NCI-H1092 treated with DMSO at 0.1 percent for 48 hours (cell line): ENCODE measurements at regions not wholly inside any gene's neighbourhood (a gene's known extent, or its start where the extent isn't known, plus 50 kb on each side); places are given as distances from the start of the nearest gene placed in this dataset.

ENCODE experiments used
- DNase-seq: peaks from one replicate; lab custom pipeline; 2025; lab: John Stamatoyannopoulos, UW

DNA sequence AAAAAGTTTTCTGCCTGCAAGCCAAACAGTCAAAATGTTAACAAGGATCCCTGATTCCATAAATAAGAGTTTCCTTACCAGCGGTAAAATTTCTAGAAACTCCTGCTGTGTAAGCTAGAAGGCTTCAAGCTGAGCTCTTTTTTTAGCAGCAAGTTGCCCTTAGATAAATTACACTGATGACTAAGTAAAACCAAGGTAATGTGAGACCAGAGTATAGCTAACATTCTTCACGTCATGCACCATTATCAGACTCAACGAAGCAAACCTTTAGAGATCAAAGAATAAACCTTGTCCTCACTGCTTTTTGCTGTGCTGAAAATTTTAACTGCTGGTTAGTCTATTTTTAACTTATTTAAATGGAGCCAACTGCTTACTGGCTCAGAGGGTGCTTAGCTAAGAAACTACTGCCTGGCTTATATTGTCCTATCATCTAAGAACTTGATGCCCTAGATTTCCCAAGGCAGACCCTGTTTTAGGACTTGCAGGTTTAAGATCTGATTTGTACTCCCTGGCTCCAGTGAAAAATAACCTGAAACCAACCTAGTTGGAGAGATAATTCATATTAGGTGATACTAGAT, 900.7 kb downstream of the JRKL start:
- DNase-seq: no peak

DNA sequence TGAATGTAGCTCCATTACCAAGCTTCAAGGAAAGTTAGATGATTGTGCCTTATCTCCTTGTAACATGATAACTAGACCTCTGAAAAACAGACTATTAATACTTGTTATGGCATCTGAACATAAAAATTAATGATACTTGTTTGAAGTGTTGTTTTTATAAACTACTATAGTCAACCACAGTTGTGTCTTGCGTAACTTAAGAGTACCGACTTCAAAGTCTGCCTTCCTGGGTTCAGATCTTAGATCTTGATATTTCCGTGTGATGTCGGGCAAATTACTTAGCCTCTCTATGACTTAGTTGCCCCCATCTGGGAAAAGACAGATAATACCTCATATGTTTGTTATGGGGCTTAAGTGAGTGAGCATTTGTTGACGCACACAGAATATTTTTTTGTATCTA, 906.5 kb downstream of the JRKL start:
- DNase-seq: no peak

DNA sequence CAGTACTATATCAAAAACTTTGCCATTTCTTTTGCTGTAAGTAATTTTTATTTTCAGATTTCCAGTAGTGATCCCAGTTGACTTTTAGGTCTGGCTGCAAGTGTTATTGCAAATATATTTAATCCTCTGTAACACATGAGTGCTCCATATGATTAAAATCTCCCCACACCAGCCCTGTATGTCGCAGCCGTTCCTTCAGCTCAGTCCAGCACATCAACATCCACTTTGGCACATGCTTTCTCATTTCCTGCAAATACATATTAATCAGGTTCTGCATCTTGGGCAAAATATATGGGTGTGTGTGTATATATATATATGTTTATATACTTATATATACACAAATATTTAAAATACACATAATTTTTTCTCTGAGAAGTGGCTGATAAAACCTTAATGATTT, 919.5 kb downstream of the JRKL start:
- no peak for DNase-seq

DNA sequence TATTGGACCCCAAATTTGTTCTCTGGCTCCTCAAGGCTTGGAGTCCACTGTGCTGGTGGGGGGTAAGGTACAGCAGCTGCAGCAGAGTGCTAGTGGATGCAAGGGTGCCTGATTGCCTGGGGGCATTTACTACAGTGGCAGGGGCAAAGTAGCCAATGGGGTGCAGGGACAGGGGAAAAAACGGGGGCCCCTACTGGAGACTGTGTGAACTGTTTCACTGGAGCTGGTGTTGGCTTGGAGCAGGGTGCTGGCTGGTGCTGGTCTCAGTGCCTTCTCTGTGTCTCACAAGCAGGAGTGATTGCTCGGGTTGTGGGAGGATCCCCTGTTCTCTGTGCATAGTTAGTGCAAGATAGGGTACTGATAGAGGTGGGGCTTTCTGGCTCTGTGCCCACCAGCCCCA, 935.9 kb downstream of the JRKL start:
- DNase-seq: no peak

DNA sequence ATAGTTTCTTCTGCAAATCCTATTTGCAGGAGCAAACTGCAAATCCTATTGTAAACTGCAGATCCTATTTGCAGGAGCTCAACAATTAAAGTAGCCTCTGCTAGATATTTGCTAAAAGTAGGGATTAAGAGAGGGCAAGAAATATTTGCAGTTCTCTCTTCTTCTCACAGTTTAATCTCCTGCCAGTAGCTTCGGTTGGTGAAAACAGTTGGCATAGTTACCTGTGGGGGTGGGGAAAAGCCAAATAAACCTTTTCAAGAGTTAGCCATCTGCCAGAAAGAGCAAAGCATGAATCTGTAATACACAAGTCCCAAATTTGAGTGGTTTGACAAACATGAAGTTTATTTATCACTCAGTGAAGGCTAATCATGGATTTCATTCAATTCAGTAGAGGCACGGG, 942.5 kb downstream of the JRKL start:
- DNase-seq: peak; percentile 19

DNA sequence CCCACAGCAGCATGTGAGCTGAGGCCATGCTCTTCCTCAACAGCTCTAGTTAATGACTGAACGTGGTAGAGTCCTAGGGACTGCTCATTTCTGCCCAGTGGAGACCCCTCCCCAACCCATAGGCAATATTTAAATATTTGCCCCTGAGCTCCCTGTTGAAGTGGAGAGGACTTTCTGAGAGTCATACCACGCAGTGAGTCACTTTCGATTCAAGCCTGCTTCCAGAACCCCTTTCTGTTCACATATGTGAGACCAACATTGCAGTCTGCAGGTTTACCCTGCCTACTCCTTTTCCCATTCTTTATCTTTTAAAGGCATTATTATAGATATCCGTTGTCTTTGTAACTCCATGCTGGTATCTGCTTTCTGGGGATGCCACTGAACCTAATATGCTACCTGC, 946.3 kb downstream of the JRKL start:
- no peak for DNase-seq

DNA sequence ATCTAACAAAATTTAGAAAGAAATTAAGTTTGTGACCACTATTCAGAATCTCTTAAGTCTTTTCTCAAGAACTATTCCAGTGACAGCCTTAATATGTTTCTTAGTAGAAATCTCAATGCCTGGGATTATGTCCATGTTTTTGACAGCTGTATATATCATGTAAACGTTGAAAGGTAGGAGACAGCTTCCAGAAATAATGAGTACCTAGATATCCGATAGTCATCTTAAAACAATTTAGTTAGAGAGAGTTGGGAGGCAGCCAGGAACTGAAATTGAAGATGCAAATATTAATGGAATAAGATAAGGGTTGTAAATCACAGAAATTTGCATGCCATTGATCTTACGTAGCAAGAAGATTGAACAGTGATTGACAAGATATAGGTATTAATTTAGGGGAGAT, 955.2 kb downstream of the JRKL start:
- DNase-seq: no peak

DNA sequence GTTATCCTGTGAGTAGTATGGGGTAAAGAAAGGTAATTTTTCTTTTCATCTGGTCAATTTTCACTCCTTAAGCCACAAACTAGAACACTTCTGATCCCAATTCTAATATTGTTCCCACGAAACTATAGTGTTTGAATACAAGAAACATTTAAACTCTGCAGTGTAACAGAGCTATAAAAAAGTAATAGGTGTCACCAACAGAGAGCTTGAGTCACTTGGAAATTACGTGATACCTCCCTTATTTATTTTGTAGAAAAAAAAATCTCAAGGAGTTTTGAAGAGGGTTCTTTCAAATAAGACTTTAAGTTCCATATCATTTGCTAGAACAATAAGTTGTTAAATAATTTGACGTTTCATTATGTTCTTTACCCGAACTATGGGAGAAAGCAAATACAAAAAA, 959.4 kb downstream of the JRKL start:
- no peak for DNase-seq

DNA sequence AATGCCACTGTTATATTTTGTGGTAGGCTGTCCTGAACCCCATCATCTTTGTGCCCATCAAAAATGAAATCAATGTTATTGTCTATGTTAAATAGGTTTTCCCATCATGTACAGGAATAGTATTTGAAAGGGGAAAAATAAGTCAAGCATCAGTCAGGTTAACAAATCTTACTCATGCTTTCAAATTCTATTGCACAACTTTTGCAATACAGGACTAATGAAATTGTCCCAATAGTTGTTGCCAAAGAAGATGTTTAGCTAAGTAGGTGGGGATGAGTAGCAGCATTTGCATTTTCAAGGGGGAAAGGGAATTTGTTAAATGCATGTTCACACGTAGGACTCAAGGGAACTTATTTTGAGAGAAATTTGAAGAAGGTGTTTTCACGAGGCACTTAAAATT, 962.1 kb downstream of the JRKL start:
- DNase-seq: no peak

DNA sequence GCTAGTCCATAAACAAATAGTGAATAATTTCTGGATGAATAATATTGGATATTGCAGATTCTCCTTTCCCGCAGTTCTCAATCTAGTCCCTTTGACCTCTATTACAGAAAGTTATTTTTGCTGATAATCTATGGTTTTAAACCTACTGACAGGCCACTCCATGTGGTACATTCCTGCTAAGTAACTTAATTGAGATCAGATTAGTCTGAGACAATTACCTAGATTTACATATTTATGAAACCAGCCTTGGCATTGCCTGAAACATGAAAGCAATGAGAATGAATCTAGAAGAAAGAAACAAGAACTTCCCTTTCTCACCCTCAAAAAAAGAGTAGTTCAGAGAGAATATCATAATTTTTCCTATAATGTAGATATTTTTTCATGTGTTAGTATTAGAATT, 964.2 kb downstream of the JRKL start:
- no peak for DNase-seq

DNA sequence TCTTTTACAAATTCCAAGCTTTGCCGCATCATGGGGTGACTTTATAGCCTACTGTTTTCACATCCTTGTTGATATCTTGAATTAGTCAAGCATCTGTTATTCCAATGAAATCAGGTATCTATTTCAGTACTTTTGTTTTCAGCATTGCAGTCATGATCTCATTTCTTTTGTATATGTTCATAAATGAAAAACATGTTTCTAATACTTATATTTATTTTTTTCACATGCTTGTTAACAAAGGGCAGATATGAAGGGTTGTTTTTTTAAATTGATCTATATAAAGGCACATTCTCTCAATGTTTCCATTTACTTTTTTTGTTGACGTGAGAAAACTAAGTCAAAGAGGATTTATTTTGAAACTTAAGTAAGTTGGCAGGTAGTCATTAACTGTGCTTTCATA, 964.8 kb downstream of the JRKL start:
- no peak for DNase-seq

DNA sequence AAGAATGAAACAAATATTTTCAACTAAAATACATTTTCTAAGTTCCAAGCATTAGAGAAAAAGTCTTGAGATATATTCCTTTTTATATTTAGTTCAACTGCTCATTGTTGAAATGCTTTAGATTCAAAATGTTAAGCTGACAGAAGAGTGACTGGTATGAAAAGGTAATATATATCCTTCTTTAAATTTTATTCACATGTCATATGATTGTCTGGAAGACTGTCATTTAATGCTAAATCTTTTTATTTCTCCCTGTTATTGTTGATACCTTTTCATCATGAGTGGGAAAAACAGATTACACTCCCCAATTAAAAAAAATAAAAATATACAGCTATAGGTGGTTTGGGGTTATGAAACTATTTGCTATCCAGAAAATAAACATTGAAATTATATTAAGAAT, 965.4 kb downstream of the JRKL start:
- no peak for DNase-seq

DNA sequence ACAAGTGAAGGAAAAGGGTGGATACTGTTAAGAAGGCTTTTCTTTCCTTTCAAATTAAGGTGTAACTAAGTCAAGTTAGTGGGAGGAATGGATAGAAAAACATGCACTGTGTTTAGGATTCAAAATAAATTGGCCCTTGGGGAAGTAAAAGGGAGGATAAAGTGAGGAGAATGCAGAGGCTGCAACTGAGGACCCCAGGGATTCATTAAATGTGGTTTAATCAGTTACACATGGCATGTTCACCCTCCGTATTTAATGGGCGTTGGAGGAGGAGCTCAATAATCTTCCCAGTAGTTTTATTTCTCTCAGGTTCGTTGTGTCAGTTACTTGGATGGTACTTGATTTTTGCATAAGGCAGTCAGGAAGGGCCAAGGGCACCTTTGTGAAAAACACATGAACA, 966.3 kb downstream of the JRKL start:
- DNase-seq: no peak

DNA sequence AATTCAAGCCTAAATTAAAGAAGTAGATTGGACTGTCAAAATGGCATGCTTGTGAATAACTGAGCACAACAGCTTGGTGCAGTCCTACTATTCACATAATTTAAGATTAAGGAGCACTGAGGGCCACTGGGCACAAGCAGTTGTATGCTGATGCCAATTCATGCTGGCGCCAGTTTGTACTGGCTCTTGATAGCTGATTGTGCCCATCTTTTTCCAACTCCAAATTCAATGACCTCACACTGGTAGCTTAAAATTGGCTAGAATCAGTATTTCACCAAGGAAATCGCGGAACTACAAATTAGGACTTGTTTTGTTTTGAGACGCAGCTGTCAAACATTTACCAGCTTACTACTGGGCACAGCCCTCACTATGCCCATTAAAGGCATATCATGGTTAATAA, 969.2 kb downstream of the JRKL start:
- DNase-seq: no peak

DNA sequence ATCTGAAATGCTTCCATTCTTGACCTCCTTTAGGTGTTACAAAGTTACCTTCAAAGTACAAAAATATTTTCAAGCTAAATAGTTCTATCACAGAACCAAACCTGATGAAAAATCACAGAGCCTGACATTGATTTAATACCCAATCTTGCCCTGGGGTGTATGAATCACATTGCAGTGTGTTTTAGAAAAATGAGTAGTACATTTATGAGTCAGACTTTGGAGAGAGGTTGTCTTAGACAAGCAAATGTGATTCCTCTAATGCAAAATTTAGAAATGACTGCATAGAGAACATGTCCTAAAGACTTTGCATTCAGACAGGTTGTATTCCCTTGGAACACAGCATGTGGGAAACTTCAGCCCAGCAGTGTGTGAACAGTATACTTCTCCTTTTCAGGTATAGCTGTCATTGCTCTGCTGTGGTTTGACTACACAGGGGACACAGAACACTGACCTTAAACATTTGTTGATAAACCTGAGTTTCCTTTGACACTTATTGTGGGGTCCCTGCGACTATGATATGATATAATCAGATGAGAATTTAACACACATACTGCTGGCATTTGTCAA, 972.1 kb downstream of the JRKL start:
- DNase-seq: no peak

DNA sequence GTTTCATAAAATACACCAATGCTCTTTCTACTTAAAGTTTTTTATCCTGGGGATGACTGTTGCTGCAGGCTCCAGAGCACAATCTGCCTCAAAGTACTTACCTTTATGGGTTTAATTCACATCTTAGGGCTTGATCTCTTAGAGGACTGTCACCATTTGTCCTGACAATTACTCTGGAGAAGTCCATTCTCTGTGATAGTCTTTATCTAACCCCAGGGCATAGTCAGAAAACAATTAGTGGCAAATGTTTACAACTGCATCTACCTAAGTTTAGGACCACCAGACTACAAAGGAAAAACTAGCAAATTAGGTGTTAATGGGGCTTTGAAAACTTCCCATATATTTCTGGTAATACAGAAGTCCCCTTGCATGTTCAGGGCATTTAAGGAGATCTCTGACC, 973.5 kb downstream of the JRKL start:
- DNase-seq: no peak

DNA sequence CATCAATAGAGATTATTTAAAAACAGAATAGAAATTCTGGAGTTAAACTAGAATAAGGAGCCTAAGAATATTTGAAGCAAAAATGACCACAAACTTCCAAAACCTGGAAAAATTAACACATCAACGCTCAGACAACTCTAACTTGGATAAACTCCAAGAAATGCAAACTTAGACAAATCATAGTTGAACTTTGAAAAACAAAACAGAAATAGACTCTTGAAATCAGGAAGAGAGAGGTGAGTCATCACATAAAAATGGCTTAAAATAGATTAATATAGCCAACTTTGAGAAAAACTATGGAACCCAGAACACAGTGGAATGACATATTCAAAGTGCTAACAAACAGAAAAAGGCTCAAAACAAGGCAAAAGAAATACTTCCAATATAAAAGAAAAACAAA, 974.2 kb downstream of the JRKL start:
- DNase-seq: no peak

DNA sequence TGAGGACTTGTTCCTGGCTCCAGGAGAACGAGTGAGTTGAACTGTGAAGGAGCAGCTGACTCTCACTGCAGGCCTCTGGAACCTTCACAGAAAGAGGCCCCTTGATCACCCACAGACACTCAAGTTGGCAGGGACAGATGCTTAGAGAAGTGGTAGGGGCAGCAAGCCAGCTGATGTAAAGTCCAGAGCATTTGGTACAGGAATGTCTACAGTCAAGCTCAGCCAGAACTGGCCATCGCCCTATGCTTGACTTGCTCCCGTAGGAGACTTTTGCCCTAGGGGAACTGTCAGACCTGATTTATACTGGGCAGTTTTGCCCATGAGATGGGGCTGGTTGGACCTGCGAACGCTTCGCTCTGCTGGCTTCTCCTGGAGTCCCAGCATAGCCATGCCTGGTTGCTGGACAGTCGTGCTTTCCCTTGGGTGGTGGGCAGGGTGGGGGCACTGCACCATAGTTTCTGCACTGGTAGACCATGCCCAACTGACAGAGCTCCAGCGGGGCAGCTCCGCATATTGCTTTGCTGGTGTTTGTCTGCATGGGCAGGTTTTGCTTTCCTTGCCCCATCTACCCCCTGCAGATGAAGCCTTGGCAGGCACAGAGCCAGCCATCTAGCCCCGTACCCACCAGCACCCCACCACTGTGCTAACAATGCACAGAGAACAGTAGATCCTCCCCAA, 977.7 kb downstream of the JRKL start:
- no peak for DNase-seq

DNA sequence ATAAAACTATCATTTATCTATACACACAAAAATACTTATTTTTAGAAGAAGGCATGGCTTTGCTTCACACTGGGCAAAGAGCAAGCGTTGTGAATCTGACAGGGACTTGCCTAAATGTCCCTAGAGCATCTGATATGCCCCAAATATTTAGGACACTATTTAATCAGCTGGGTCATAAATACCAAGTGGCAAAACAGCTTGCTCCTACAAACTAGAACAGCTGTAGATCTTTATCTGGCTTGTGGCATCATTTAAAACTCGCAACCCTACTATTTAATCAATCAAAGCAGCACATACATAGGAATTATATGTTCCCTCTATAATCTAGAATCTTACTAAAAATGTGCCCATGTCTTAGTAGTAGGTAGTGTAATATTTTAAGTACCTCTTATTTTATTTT, 999.5 kb downstream of the JRKL start:
- DNase-seq: no peak

DNA sequence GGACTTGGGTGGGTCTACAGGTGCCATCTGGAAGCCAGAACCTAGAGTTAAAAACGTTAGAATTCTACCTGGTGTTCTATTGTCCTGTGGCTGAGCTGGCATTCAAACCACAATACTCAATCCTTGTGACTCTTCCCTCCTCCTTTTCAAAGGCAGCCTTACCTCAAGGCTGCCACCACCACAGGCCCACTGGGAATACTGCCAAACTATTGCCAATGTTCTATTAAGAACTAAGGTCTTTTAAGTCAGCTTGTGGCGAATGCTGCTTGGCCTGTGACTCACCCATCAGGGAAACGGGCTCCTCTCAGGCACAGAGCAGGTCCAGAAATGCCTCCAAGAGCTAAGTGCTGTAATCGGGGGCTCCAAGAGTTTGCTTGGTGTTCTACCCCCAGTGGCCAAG, 1008.4 kb downstream of the JRKL start:
- DNase-seq: no peak

DNA sequence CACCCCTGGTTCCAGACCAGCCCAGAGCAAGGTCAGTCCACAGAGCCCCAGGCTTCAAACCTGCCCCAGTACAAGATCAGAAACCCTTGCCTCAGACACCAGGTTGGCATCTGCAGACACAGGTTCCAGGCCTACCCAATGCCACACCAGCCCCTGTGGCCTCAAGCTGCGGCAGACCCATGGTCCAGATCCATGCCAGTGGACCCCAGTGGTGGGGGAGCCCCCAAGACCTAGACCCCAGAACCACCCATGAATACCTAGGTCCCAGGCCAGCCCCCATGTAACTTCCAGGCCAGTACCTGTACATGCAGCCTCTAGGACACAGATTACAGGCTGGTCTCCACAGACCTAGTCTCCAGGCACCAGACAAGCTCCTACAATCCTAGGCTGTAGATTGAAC, 1019.3 kb downstream of the JRKL start:
- no peak for DNase-seq

DNA sequence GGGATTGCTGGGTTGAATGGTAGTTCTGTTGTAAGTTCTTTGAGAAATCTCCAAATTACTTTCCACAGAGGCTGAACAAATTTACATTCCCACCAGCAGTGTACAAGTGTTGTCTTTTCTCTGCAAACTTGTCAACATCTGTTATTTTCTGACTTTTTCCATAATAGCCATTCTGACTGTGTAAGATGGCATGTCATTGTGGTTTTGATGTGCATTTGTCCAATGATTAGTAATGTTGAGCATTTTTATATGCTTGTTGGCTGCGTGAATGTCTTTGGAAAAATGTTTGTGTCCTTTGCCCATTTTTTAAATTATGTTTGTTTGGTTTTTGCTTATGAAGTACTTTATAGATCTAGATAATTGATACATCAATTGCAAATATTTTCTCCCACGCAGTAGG, 1025.0 kb downstream of the JRKL start:
- DNase-seq: no peak

DNA sequence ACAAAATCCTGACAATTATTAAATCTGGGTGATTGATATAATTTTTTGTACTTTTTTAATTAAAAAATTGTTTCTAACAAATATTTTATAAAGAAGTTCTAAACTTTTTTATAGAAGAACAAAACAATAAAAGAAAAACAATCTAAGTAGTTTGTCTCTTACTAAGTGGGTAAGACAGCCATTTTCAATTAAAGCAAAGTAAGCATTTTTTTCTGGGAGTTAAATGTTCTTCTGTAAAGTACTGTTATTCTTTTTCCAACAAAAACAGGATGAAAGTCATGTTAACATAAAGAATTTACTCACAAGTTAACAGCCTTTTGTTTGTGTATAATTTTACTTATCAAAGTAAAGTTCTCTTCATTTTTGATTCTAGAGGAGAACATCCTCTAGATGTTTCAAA, 1029.9 kb downstream of the JRKL start:
- DNase-seq: no peak

DNA sequence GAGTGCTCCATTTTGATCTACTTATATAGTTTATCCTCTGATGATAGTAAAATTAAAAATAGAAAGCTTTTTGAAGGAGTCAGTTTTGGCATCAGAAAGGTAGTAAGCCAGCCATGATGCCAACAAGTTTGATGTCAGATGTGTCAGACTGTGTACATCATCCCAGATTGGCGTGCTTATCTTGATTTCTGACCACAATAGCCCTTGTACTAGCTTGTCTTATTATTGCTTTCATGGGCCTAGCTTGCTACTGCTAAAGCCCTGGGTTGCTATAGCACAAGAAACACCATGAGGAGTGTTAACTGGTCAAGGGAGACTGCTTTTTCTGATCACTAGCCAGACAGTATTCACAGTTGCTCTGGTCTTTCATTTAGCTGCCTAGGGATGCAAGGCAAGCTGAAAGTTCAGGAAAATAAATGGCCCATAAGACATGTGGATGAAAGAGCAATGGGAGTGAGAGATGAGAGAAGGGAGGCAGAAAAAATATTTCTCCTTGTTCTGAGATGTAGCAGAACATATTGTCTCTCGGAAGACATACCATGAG, 1038.5 kb downstream of the JRKL start:
- no peak for DNase-seq
